ENCODE measurements at regions not wholly inside any gene's neighbourhood (a gene's known extent, or its start where the extent isn't known, plus 50 kb on each side); places are given as distances from the start of the nearest gene placed in this dataset.

DNA sequence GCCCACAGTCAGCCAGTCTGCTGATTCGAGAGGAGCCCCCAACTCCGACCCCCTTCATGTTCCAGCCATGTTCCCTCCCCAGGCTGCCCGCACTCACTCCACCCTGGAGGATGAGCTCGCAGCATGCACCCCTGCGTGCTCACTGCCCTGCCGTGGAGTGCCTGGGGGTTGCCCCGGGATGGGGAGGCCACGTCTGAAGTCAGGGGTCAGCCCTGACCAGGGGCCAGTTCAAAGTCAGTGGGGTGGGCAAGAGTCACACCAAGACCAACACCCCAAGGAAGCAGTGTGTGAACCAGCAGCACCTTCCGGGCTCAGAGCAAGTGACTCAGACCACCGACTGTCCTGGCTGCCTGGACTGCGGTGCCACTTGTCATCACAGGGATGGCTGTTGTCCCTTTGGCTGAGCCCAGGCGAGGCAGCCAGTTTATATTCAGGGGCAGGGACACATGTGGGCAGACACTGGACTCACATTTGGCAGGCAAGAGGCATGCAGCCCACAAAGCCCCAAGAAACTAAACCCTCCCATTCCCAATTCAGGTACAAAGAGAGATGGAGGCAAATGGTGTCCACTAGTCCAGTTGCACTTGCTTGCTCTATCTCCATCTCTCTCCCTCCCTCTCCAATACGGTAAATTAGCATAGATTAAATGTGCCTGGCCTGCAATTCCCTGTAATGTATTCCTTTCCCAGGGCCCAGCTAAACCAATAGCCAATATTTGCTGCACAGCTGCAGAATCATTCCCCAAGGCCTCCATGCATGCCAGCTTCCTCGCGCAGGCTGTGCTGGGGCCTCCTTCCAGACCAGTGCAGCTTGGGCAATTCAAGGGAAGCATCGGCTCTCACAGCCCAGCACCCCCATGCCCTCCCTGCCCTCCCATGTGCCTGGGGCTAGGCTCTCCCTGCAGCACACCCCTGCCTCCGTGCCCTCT is 135.7 kb upstream of the IQSEC1 start:
- DNase-seq = peak; percentile 52
- WGBS, 5 donors = 81 to 87% (median 86%) methylated on average over 8 to 17 of the region's 17 CpGs
- H3K36me3 ChIP-seq = no peaks in the 10 kb centered on the region
- peaks cover 0 to 7% (median 3%) of the 10 kb centered on the region in 6 donors for H3K4me1 ChIP-seq
- no peak for TF ChIP-seq POLR2AphosphoS5 (IDR thresholded peaks at IDR 0.05)
- no peak for TF ChIP-seq CTCF (IDR thresholded peaks at IDR 0.05 in 8 of 11, conservative IDR thresholded peaks at IDR 0.05 in 3 of 11)
- no peak for TF ChIP-seq POLR2A (IDR thresholded peaks at IDR 0.05)
- intact Hi-C loops (cut with DNase I; ENCODE audit: low total_unique reads) = no loop called here
- H3K9me3 ChIP-seq = no peaks in the 10 kb centered on the region
- H3K27ac ChIP-seq = no peak overlapping the region
- H3K4me3 ChIP-seq = no peak overlapping the region
- H3K27me3 ChIP-seq (replicated peaks in 1 of 7) = peaks cover 0 to 47% (median 10%) of the 10 kb centered on the region in 7 donors

- DNase-seq = peak; percentile 63
- Histone ChIP-seq H3K4me1 (peaks cover 0 to 8% (median 3%) of the 10 kb centered on the region in 6 donors), H3K4me3 (no peak overlapping the region), H3K9me3 (no peaks in the 10 kb centered on the region), H3K36me3 (no peaks in the 10 kb centered on the region), H3K27me3 (replicated peaks in 1 of 7) (peaks cover 0 to 56% (median 15%) of the 10 kb centered on the region in 7 donors), H3K27ac (no peak overlapping the region)
- TF ChIP-seq POLR2AphosphoS5 (IDR thresholded peaks at IDR 0.05) (no peak), CTCF (IDR thresholded peaks at IDR 0.05 in 8 of 11, conservative IDR thresholded peaks at IDR 0.05 in 3 of 11) (no peak), POLR2A (IDR thresholded peaks at IDR 0.05) (no peak)
- intact Hi-C loops (cut with DNase I; ENCODE audit: low total_unique reads) = no loop called here
- 80 to 89% (median 81%) methylated on average over 11 of the region's 11 CpGs for WGBS, 5 donors
Measured at GRCh38 chr3:13207975-13208705, 134.9 kb upstream of the IQSEC1 start.

DNA sequence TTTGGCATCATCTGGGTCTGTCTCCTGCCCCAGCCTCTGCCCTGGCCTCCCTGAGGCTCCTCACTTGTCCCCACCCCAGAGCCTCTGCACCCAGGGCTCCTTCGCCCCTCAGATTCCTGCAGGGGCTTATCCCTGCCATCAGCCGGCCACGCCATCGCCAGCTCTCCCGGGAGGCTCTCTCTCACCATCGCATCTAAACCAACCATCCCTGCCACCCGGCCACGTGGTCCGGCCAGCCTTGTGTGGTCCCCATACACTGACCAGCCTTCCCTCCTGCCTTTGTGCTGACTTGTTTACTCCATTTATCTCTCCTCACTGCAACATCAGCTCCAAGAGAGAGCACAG is 134.3 kb upstream of the IQSEC1 start:
- no peak overlapping the region for H3K4me3 ChIP-seq
- no peak for TF ChIP-seq POLR2A (IDR thresholded peaks at IDR 0.05)
- TF ChIP-seq CTCF (IDR thresholded peaks at IDR 0.05 in 8 of 11, conservative IDR thresholded peaks at IDR 0.05 in 3 of 11) = no peak
- TF ChIP-seq POLR2AphosphoS5 (IDR thresholded peaks at IDR 0.05) = no peak
- 86 to 93% (median 86%) methylated on average over 9 of the region's 9 CpGs for WGBS, 5 donors
- no peaks in the 10 kb centered on the region for H3K9me3 ChIP-seq
- peaks cover 0 to 8% (median 3%) of the 10 kb centered on the region in 6 donors for H3K4me1 ChIP-seq
- intact Hi-C loops (cut with DNase I; ENCODE audit: low total_unique reads) = no loop called here
- H3K36me3 ChIP-seq = no peaks in the 10 kb centered on the region
- DNase-seq = peak; percentile 67
- no peak overlapping the region for H3K27ac ChIP-seq
- H3K27me3 ChIP-seq (replicated peaks in 1 of 7) = peaks cover 0 to 61% (median 15%) of the 10 kb centered on the region in 7 donors

Measured in spleen (tissue), 11 donors.